Erythroblast (primary cell): ENCODE measurements at regions not wholly inside any gene's neighbourhood (a gene's known extent, or its start where the extent isn't known, plus 50 kb on each side); places are given as distances from the start of the nearest gene placed in this dataset.

Experiments
- GATA1 ChIP-seq: IDR thresholded peaks from 2 replicates; pipeline ENCODE4 v1.6.1; 2011; ENCODE audit warnings: low read depth, mild to moderate bottlenecking, control low read depth, low read length, moderate library complexity
- POLR2A ChIP-seq: IDR thresholded peaks from 2 replicates; pipeline ENCODE4 v1.6.1; 2011; ENCODE audit warnings: mild to moderate bottlenecking, low read length

GRCh38 chr15:55031727-55032126, 165.0 kb downstream of the RSL24D1 start:
- no peak for TF ChIP-seq POLR2A
- no peak for TF ChIP-seq GATA1
